ENCODE measurements at regions not wholly inside any gene's neighbourhood (a gene's known extent, or its start where the extent isn't known, plus 50 kb on each side); places are given as distances from the start of the nearest gene placed in this dataset.

- TF ChIP-seq EZH2 (IDR thresholded peaks at IDR 0.05; ENCODE audit: low read depth, unreplicated experiment) (no peak), CTCF (conservative IDR thresholded peaks at IDR 0.05; ENCODE audit: low read depth in 2 of 2) (no peak), POLR2AphosphoS5 (IDR thresholded peaks at IDR 0.05; ENCODE audit: low read depth) (no peak)
Measured at GRCh38 chr6:145031962-145032361, 703.4 kb downstream of the EPM2A start.

All from GM23338 (cell line).